Neural progenitor cell (in vitro differentiated cells): ENCODE measurements at regions not wholly inside any gene's neighbourhood (a gene's known extent, or its start where the extent isn't known, plus 50 kb on each side); places are given as distances from the start of the nearest gene placed in this dataset.
A peak's percentile ranks its signal among the peaks of the same experiment; 100 is the strongest.

Experiments
- DNase-seq: peaks from one replicate; pipeline ENCODE4 v3.0.0-alpha.2; 2016; ENCODE audit warnings: low spot score
- H2AFZ ChIP-seq: fragments of 200-600 bp; sonication (generic); replicated peaks from 2 replicates; pipeline ENCODE4 v1.6.1; 2016; ENCODE audit warnings: antibody characterized with exemption
- H3F3A ChIP-seq: fragments of 200-600 bp; sonication (generic); 2 replicates; pipeline ENCODE4 v1.6.1; 2016; ENCODE audit warnings: antibody characterized with exemption, low read depth
- H3K27ac ChIP-seq: fragments of 200-600 bp; sonication (generic); 2 replicates; pipeline ENCODE4 v1.5.1; 2016; ENCODE audit warnings: mild to moderate bottlenecking
- H3K27me3 ChIP-seq: fragments of 200-600 bp; sonication (generic); 2 replicates; pipeline ENCODE4 v1.6.1; 2016; ENCODE audit warnings: mild to moderate bottlenecking, moderate library complexity
- H3K36me3 ChIP-seq: fragments of 200-600 bp; sonication (generic); 2 replicates; pipeline ENCODE4 v1.5.1; 2016
- H3K4me1 ChIP-seq: fragments of 200-600 bp; sonication (generic); 2 replicates; pipeline ENCODE4 v1.6.1; 2016; ENCODE audit warnings: mixed run types
- H3K4me2 ChIP-seq: fragments of 200-600 bp; sonication (generic); 2 replicates; pipeline ENCODE4 v1.6.1; 2016
- H3K4me3 ChIP-seq: fragments of 200-600 bp; sonication (generic); 2 replicates; pipeline ENCODE4 v1.5.1; 2016
- H3K79me2 ChIP-seq: fragments of 200-600 bp; sonication (generic); 2 replicates; pipeline ENCODE4 v1.6.1; 2016; ENCODE audit warnings: low read depth
- H3K9ac ChIP-seq: fragments of 200-600 bp; sonication (generic); 2 replicates; pipeline ENCODE4 v1.6.1; 2016
- H3K9me3 ChIP-seq: fragments of 200-600 bp; sonication (generic); 2 replicates; pipeline ENCODE4 v1.5.1; 2016; ENCODE audit warnings: low read depth
- H4K20me1 ChIP-seq: fragments of 200-600 bp; sonication (generic); 2 replicates; pipeline ENCODE4 v1.6.1; 2016; ENCODE audit warnings: low read depth
- H3K27ac Mint-ChIP-seq: 3 replicates; pipeline ENCODE4 v1.8.0; 2021; ENCODE audit warnings: mixed read lengths
- H3K27me3 Mint-ChIP-seq: 2 replicates; pipeline ENCODE4 v1.8.0; 2022; ENCODE audit warnings: low read depth, mild to moderate bottlenecking, inconsistent platforms, moderate library complexity, mixed read lengths; ENCODE audit not compliant: insufficient read depth
- H3K36me3 Mint-ChIP-seq: 3 replicates; pipeline ENCODE4 v1.8.0; 2021; ENCODE audit warnings: mixed read lengths
- H3K4me1 Mint-ChIP-seq: 3 replicates; pipeline ENCODE4 v1.8.0; 2021; ENCODE audit warnings: mixed read lengths
- H3K4me3 Mint-ChIP-seq: 3 replicates; pipeline ENCODE4 v1.8.0; 2021; ENCODE audit warnings: mild to moderate bottlenecking, moderate library complexity, mixed read lengths
- H3K9me3 Mint-ChIP-seq: 3 replicates; pipeline ENCODE4 v1.8.0; 2020; ENCODE audit warnings: mixed read lengths
- CTCF ChIP-seq: fragments of 200-600 bp; sonication (generic); IDR thresholded peaks from 2 replicates; pipeline ENCODE4 v1.5.1; 2017; ENCODE audit warnings: antibody characterized with exemption, mild to moderate bottlenecking
- EZH2 ChIP-seq: fragments of 200-600 bp; sonication (generic); IDR thresholded peaks from 2 replicates; pipeline ENCODE4 v1.6.1; 2017; ENCODE audit warnings: antibody characterized with exemption, mild to moderate bottlenecking, moderate library complexity
- EZH2phosphoT487 ChIP-seq: fragments of 200-600 bp; sonication (generic); IDR thresholded peaks from 2 replicates; pipeline ENCODE4 v1.6.1; 2017; ENCODE audit warnings: antibody characterized with exemption

GRCh38 chr13:104773775-104774174 lies 1707.6 kb upstream of the SLC10A2 start:
- Histone ChIP-seq H3K4me3 (no peak overlapping the region), H3K79me2 (no peaks in the 10 kb centered on the region), H3K27ac (no peak overlapping the region), H3F3A (no peaks in the 10 kb centered on the region), H3K9me3 (no peaks in the 10 kb centered on the region), H4K20me1 (no peaks in the 10 kb centered on the region), H3K4me2 (no peak overlapping the region), H3K4me1 (no peaks in the 10 kb centered on the region), H2AFZ (peak overlapping the region; percentile 70), H3K9ac (no peak overlapping the region), H3K27me3 (no peaks in the 10 kb centered on the region), H3K36me3 (no peaks in the 10 kb centered on the region)
- DNase-seq: peak; percentile 81
- Mint-ChIP-seq H3K27ac (no peak overlapping the region), H3K27me3 (peaks cover 4% of the 10 kb centered on the region), H3K4me1 (peaks cover 3% of the 10 kb centered on the region), H3K36me3 (peaks cover 3% of the 10 kb centered on the region), H3K4me3 (no peak overlapping the region), H3K9me3 (peaks cover 21% of the 10 kb centered on the region)
- TF ChIP-seq EZH2phosphoT487: no peak
- peak; percentile 68 for TF ChIP-seq CTCF

- no peak overlapping the region for H3K27ac Mint-ChIP-seq
- DNase-seq: no peak
- TF ChIP-seq CTCF (no peak), EZH2phosphoT487 (no peak), EZH2 (no peak)
- H3K4me2 ChIP-seq: no peak overlapping the region
- H3K27me3 ChIP-seq: no peaks in the 10 kb centered on the region
- no peaks in the 10 kb centered on the region for H4K20me1 ChIP-seq
- H3K36me3 ChIP-seq: no peaks in the 10 kb centered on the region
- H3K9me3 Mint-ChIP-seq: peaks cover 8% of the 10 kb centered on the region
- no peak overlapping the region for H3K9ac ChIP-seq
- peaks cover 2% of the 10 kb centered on the region for H3K27me3 Mint-ChIP-seq
- no peak overlapping the region for H3K4me3 Mint-ChIP-seq
- H3K36me3 Mint-ChIP-seq: peaks cover 3% of the 10 kb centered on the region
- H2AFZ ChIP-seq: no peak overlapping the region
- no peaks in the 10 kb centered on the region for H3K9me3 ChIP-seq
- no peaks in the 10 kb centered on the region for H3F3A ChIP-seq
- no peaks in the 10 kb centered on the region for H3K4me1 Mint-ChIP-seq
- no peaks in the 10 kb centered on the region for H3K79me2 ChIP-seq
- no peak overlapping the region for H3K4me3 ChIP-seq
- no peaks in the 10 kb centered on the region for H3K4me1 ChIP-seq
- no peak overlapping the region for H3K27ac ChIP-seq
Observed at GRCh38 chr13:104769545-104769944, 1703.3 kb upstream of the SLC10A2 start.

GRCh38 chr13:104766319-104766718 lies 1700.1 kb upstream of the SLC10A2 start:
- Mint-ChIP-seq H3K4me1 (no peaks in the 10 kb centered on the region), H3K36me3 (no peaks in the 10 kb centered on the region), H3K27ac (no peak overlapping the region), H3K4me3 (no peak overlapping the region), H3K27me3 (peaks cover 2% of the 10 kb centered on the region), H3K9me3 (peaks cover 6% of the 10 kb centered on the region)
- no peaks in the 10 kb centered on the region for H4K20me1 ChIP-seq
- H3K9ac ChIP-seq: no peak overlapping the region
- H3F3A ChIP-seq: no peaks in the 10 kb centered on the region
- DNase-seq: no peak
- H3K27me3 ChIP-seq: no peaks in the 10 kb centered on the region
- no peak overlapping the region for H3K4me2 ChIP-seq
- H3K79me2 ChIP-seq: no peaks in the 10 kb centered on the region
- no peak overlapping the region for H3K4me3 ChIP-seq
- H2AFZ ChIP-seq: no peak overlapping the region
- H3K36me3 ChIP-seq: no peaks in the 10 kb centered on the region
- TF ChIP-seq CTCF (no peak), EZH2phosphoT487 (no peak), EZH2 (no peak)
- H3K9me3 ChIP-seq: no peaks in the 10 kb centered on the region
- no peak overlapping the region for H3K27ac ChIP-seq
- H3K4me1 ChIP-seq: no peaks in the 10 kb centered on the region

GRCh38 chr13:104764600-104764999 lies 1698.4 kb upstream of the SLC10A2 start:
- DNase-seq: no peak
- no peaks in the 10 kb centered on the region for H3K36me3 Mint-ChIP-seq
- H3K4me3 Mint-ChIP-seq: no peak overlapping the region
- Histone ChIP-seq H3K27me3 (no peaks in the 10 kb centered on the region), H3F3A (no peaks in the 10 kb centered on the region), H2AFZ (no peak overlapping the region), H3K4me1 (no peaks in the 10 kb centered on the region), H3K4me2 (no peak overlapping the region), H3K4me3 (no peak overlapping the region), H3K9me3 (no peaks in the 10 kb centered on the region), H4K20me1 (no peaks in the 10 kb centered on the region), H3K27ac (no peak overlapping the region), H3K36me3 (no peaks in the 10 kb centered on the region), H3K9ac (no peak overlapping the region), H3K79me2 (no peaks in the 10 kb centered on the region)
- peaks cover 5% of the 10 kb centered on the region for H3K9me3 Mint-ChIP-seq
- no peaks in the 10 kb centered on the region for H3K27me3 Mint-ChIP-seq
- TF ChIP-seq CTCF (no peak), EZH2 (no peak), EZH2phosphoT487 (no peak)
- no peaks in the 10 kb centered on the region for H3K4me1 Mint-ChIP-seq
- no peak overlapping the region for H3K27ac Mint-ChIP-seq
